ENCODE measurements at regions not wholly inside any gene's neighbourhood (a gene's known extent, or its start where the extent isn't known, plus 50 kb on each side); places are given as distances from the start of the nearest gene placed in this dataset.

DNA sequence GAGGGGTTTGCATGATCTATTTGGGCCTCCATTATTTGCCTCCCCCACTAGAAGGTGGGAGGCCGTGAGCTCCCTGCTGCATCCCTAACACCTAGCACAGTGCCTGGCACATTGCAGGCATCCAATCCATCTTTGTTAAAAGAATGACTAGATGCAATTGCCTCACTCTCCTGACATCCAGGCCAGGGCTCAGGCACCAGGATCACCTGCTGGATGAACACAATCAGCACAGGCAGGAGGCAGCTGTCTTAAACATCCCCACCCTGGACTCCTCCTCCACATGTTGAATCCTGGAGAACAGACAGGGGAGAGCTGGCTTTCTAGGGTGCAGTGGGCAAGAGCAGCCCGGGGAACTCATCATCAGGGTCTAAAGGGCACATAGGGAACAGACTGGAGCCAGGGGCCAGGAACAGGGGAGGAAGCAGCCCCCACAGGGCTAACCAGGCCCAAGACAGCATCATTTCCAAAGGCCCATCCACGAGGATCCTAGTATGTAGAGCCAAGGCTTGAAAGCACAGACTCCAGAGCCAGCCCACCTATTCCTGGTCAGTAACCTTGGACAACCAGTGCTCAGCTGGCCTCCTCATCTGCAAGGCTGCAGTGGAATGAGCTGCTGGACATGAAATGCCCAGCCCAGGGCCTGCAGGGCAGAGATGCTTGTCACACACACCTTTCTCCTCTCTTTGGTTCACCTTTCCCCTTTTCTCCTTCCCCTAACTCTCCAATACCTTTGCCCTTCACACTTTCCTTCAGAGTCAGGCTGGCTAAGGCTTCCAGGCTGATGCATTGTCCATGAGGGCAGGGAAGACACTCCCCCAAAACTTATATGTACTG is 254.4 kb upstream of the TLE3 start:
- H3K27me3 ChIP-seq (replicated peaks; ENCODE audit: insufficient read depth, low read depth, low read length, poor library complexity), result no peaks in the 10 kb centered on the region

GRCh38 chr15:70351391-70351790 is 253.7 kb upstream of the TLE3 start:
- ChIA-PET CTCF (no interaction called here), POLR2A (ENCODE audit: low non-redundant PET) (no interaction called here)
- no peak for DNase-seq (ENCODE audit: low spot score)
- intact Hi-C loops (cut with micrococcal nuclease; ENCODE audit: unreplicated experiment), result no loop called here
- H3K4me1 ChIP-seq (ENCODE audit: insufficient read depth, low read length, poor library complexity, severe bottlenecking), result peaks cover 9% of the 10 kb centered on the region
- no TSS peak for BruUV-seq (replicated peaks)
- no peaks in the 10 kb centered on the region for H3K27me3 ChIP-seq (replicated peaks; ENCODE audit: insufficient read depth, low read depth, low read length, poor library complexity)
- no peak overlapping the region for H3K4me3 ChIP-seq (ENCODE audit: low read depth, low read length, poor library complexity, severe bottlenecking)
- no peak overlapping the region for H3K27ac ChIP-seq (ENCODE audit: low read depth, low read length, poor library complexity, severe bottlenecking)
- no peak for TF ChIP-seq EZH2 (IDR thresholded peaks at IDR 0.05; ENCODE audit: borderline replicate concordance, low read depth, low read length, poor library complexity, severe bottlenecking)
- TF ChIP-seq CTCF (conservative IDR thresholded peaks at IDR 0.05; ENCODE audit: low read depth, low read length), result no peak
- H3K36me3 ChIP-seq (ENCODE audit: insufficient read depth, low read length, poor library complexity, severe bottlenecking), result no peaks in the 10 kb centered on the region
- no peaks in the 10 kb centered on the region for H3K9me3 ChIP-seq (ENCODE audit: low read depth, low read length, poor library complexity, severe bottlenecking)

More for the DNA sequence above, 254.4 kb upstream of the TLE3 start:
- peaks cover 9% of the 10 kb centered on the region for H3K4me1 ChIP-seq (ENCODE audit: insufficient read depth, low read length, poor library complexity, severe bottlenecking)
- TF ChIP-seq CTCF (conservative IDR thresholded peaks at IDR 0.05; ENCODE audit: low read depth, low read length) (no peak), EZH2 (IDR thresholded peaks at IDR 0.05; ENCODE audit: borderline replicate concordance, low read depth, low read length, poor library complexity, severe bottlenecking) (no peak)
- DNase-seq (ENCODE audit: low spot score), result no peak
- H3K27ac ChIP-seq (ENCODE audit: low read depth, low read length, poor library complexity, severe bottlenecking), result no peak overlapping the region
- H3K9me3 ChIP-seq (ENCODE audit: low read depth, low read length, poor library complexity, severe bottlenecking), result no peaks in the 10 kb centered on the region
- CTCF ChIA-PET, result no interaction called here
- no TSS peak for BruUV-seq (replicated peaks)
- H3K4me3 ChIP-seq (ENCODE audit: low read depth, low read length, poor library complexity, severe bottlenecking), result no peak overlapping the region
- no peaks in the 10 kb centered on the region for H3K36me3 ChIP-seq (ENCODE audit: insufficient read depth, low read length, poor library complexity, severe bottlenecking)
- intact Hi-C loops (cut with micrococcal nuclease; ENCODE audit: unreplicated experiment), result no loop called here
- POLR2A ChIA-PET (ENCODE audit: low non-redundant PET), result no interaction called here

DNA sequence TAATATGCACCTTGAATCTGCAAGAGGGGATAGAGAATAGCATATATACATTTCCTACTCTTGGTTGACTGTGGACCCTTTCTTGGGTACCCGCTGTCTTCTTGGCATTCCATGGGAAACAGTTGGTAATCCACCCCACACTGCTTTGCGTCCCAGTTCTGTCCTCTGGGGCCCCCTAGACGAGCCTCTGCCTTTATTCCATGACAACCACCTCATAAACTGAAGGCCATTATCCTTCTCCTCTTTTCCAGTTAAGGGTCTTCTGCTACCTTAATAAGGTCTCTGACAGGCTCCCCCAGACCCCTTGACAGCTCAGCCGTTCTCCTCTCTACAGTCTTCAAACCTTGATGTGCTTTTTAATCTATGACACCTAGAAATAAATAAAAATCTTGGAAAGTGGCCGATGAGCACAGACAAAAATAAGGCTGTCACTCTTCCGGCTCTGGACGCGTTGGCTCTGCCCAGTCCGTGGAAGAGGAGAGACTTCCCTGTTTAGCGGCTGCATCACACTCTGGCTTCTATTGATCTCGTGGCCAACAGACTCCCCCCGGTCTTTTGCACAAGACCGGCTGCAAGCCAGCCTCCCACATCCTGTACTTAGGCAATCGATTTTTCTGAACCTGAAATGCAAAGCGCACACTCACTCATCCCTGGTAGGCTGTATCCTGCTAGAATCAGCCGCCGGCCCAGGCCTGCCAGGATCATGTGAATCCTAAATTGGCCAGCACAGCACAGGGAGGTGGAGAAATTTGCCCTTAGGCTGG is 251.0 kb upstream of the TLE3 start:
- H3K27ac ChIP-seq (ENCODE audit: low read depth, low read length, poor library complexity, severe bottlenecking), result no peak overlapping the region
- BruUV-seq (replicated peaks), result no TSS peak
- H3K4me3 ChIP-seq (ENCODE audit: low read depth, low read length, poor library complexity, severe bottlenecking), result no peak overlapping the region
- H3K27me3 ChIP-seq (replicated peaks; ENCODE audit: insufficient read depth, low read depth, low read length, poor library complexity), result no peaks in the 10 kb centered on the region
- CTCF ChIA-PET, result no interaction called here
- DNase-seq (ENCODE audit: low spot score), result no peak
- TF ChIP-seq CTCF (conservative IDR thresholded peaks at IDR 0.05; ENCODE audit: low read depth, low read length), result no peak
- TF ChIP-seq EZH2 (IDR thresholded peaks at IDR 0.05; ENCODE audit: borderline replicate concordance, low read depth, low read length, poor library complexity, severe bottlenecking), result no peak
- peaks cover 9% of the 10 kb centered on the region for H3K4me1 ChIP-seq (ENCODE audit: insufficient read depth, low read length, poor library complexity, severe bottlenecking)
- POLR2A ChIA-PET (ENCODE audit: low non-redundant PET), result no interaction called here
- H3K9me3 ChIP-seq (ENCODE audit: low read depth, low read length, poor library complexity, severe bottlenecking), result no peaks in the 10 kb centered on the region
- H3K36me3 ChIP-seq (ENCODE audit: insufficient read depth, low read length, poor library complexity, severe bottlenecking), result no peaks in the 10 kb centered on the region
- intact Hi-C loops (cut with micrococcal nuclease; ENCODE audit: unreplicated experiment), result no loop called here

Measured in A673 (cell line).